GM19025 (cell line): ENCODE measurements at regions not wholly inside any gene's neighbourhood (a gene's known extent, or its start where the extent isn't known, plus 50 kb on each side); places are given as distances from the start of the nearest gene placed in this dataset.

Experiments
- ATAC-seq: cut with Tn5 transposase; IDR thresholded peaks from one replicate; pipeline ENCODE4 v1.9.1; 2021; ENCODE audit warnings: mild to moderate bottlenecking, low read depth, moderate library complexity; ENCODE audit not compliant: unreplicated experiment

DNA sequence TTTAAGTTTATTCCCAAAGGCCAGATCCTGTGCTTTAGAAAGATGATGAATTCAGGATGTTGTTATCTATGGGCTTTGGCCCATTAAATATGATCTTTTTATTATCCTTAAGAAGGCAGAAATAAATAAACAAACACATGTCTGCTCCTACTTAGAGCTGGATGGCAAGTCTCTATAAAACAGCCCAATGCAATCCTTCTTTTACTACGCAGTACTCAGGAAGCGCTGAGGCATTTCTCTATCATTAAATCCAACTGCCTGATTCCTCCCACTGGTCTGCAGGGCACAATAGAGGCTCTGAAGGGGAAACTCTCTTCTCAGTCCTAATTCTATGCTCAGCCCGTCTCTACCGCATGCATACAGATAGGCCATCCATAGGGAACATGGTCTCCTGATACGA, 144.5 kb upstream of the TMEM72 start:
- ATAC-seq, result no peak

- no peak for ATAC-seq
These were observed 141.7 kb upstream of the TMEM72 start for GRCh38 chr10:44769450-44769849.

GRCh38 chr10:44771233-44771995, 139.7 kb upstream of the TMEM72 start:
- ATAC-seq, result no peak

DNA sequence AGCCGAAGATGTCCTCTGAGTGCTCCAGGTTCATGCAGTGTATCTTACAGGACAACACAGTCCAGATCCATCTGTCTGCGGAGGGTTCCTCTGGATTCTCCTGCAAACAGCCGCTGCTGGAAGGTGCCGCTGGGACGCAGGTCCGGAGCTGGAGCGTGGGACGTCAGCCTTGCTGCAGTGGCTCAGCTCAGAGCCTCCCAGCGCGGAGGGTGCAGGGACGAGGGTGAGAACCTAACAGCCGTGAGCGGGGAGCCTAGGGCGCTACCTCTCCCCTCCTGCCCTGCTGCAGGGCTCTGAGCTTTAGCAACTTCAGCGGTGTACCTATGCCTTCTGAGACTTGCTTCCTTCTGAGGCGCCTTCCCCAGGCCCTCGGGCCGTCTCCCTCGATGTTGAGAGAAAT, 137.6 kb upstream of the TMEM72 start:
- ATAC-seq, result no peak

DNA sequence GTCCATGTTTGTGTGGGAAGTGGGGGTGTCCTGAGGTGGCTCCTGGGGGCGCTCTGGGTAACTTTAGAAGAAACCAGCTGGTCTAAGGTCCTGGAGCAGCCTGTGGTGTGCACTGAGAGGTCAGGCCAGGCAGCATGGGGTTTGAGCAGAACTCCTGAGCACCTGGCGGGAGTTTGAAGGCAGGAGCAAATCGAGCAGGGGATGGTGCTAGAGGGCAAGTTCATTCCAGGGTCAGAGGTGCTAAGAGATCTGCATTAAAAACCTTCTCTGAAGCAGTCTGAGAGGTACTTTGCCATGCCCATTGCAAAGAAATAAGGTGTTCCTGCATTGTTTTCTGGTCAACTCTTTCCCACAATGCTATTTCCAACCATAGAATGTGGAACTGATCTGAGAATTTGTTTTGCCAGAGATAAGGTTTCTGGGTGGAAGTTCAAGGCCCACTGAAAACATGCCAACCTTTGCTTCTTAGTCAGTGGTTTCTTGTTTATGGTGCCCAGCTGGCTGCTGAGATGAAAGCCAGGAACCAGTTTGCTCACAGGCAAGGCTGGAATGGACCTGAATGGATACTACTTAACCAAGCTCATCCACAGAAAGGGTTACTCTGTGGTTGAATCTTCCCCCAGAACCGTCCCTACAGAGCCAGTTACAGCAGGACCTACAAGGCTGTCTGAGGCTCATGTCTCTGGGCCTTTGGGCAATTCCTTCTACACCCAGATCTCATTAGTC, 136.3 kb upstream of the TMEM72 start:
- ATAC-seq, result no peak

DNA sequence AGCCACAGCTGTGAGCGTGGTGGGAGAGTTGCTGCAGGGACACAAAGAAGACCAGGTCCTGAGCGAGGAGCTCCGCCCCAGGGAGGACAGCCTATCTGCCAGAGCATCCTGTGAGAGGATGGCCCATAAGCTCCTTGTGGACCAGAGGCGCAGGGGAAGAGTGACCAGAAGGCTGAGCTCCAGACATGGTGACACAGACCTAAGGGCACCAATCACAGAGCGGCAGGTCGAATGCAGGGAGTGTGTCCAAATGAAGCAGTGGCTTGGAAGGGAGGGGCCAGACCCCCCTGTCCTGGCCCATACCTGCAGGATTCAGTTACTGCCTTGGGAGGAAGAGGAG, 135.8 kb upstream of the TMEM72 start:
- ATAC-seq, result no peak

GRCh38 chr10:44776181-44776580, 135.0 kb upstream of the TMEM72 start:
- no peak for ATAC-seq

- no peak for ATAC-seq
These were observed 131.6 kb upstream of the TMEM72 start for GRCh38 chr10:44779511-44779910.

DNA sequence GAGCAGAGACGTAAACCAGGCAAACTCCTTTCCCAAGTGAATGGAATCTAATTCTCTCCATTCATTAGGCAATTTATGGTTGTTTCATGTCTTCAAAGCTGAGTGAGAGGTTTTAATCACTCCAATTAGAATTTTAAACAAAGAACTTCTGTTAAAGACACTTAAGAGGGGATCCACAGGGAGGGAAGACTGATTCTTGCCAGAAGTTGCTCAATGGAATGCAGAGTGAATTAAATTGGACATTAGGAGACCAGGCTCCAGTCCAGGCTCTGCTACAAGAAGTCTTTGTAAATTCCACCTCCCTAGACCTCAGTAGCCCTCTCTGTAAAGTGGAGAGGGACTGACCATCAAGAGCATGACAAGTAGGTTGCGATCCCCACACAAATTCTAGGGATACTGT, 130.7 kb upstream of the TMEM72 start:
- ATAC-seq, result no peak

- ATAC-seq, result no peak
These were observed 130.0 kb upstream of the TMEM72 start for GRCh38 chr10:44781131-44781530.

- ATAC-seq, result no peak
These were observed 124.8 kb upstream of the TMEM72 start for GRCh38 chr10:44786286-44786850.

DNA sequence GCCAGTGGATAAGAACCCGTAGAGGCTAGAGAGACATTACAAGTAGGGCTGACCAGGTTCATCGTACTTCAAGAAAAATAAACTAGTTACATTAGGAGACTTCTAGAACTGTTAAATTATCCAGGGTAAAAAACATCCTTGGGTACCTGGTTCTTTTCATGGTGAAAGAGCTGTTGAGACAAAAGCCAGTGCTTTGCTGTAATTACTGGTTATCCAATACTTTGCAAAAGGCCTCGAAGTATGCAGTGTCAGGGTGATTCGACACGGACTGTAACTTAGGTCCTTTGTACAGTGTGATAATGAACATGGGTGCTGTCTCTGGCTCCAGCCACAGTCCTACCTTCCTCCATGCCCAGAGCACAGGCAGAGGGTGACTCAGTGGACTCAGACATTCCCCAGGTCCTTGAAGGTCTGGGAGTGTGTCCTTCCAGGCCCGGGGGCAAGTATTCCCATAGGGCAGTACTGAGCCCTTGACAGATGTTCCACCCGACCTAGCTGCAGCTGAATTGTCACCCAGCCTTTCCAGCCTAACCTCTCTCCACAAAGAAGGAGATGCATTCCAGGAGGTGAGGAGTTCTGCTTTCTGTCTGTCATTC, 123.6 kb upstream of the TMEM72 start:
- no peak for ATAC-seq

- no peak for ATAC-seq
These were observed 122.7 kb upstream of the TMEM72 start for GRCh38 chr10:44788147-44789129.

DNA sequence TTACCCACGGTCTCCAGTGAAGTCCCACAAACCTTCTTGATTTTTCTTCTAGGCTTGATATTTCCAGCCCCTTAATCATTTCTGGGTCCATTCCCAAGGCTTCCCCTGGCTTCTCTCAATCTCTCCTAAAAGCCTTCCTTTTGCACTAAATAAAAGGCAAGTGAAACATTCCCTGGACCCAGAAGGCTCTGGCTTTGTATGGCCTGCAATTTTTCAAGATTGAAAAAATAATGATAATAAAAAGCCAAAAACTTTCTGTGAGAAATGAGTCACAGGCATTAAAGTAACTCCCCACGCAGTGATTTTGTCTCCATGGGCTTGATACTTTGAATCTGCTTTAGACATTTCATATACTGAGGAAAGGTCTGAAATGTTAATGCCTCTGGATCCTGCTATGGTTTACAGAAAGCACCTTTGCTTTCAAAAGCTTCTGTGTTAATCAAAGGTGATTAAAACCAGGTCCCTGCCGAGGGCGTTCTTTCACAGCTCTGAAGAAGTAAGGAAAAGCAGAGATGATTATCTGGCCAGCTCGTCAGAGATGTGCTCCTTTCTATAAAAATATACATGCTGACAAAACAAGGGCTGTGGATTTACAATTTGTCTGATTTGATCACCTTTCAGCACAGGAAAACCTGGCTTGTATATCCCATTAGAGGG, 118.9 kb upstream of the TMEM72 start:
- ATAC-seq, result no peak

DNA sequence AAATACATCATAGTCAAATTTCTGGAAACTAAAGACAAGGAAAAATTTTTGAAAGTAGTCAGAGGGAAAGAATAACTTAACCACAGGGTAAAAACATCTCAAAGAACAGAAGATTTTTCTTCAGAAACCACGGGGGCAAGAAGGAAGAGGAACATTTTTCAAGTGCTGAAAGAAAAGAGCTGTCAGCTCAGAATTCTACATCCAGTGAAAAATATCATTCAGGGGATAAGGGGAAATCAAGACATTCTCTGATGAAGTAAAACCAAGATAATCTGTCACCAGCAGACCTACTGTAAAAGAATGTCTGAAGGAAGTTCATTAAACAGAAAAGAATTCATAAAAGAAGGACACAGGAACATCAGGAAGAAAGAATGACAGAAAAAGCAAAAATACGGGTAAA, 111.2 kb upstream of the TMEM72 start:
- ATAC-seq, result no peak

GRCh38 chr10:44801383-44802327, 109.5 kb upstream of the TMEM72 start:
- ATAC-seq, result no peak

DNA sequence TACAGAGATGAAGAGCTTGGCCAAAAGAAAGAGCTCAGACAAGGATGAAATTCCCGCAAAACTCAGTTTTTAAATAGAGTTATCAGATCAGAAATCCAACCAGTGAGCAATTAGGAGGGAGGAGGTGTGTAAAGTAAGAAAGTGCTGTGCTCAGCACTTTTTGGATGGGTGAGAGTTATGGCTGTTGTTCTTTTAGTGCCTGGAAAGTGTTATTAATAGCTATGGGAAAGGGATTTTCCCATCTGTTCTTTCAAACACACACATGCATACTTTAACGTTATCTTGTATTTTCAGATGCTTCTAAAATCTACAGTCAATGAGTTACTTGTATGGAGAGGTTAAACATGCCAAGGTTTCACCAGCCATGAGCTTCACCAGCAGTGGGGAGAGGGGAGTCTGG, 107.3 kb upstream of the TMEM72 start:
- ATAC-seq, result no peak

DNA sequence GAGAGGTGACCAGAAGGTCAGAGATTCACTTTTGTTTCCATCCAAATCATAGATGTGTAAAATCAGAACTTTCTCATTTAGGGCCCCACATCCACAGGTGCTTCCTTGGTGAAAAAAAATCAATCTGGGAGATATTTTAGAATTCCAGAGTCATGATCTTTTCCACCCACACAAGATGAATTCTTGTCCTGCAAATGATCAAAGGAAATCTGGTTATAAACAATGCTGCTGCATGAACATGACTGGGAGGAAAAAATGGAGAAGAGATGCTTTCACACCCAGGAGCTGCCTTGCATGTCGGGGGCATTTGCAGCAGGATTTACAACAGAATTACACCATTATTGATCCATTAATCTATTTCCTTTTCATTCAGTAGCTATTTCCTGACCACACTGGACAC, 106.5 kb upstream of the TMEM72 start:
- ATAC-seq, result no peak
